WTC11 (cell line): ENCODE measurements at regions not wholly inside any gene's neighbourhood (a gene's known extent, or its start where the extent isn't known, plus 50 kb on each side); places are given as distances from the start of the nearest gene placed in this dataset.

Source experiments
- ESRRA ChIP-seq: sonication (generic); formaldehyde crosslinking; IDR thresholded peaks from 2 replicates; pipeline ENCODE4 v1.8.1; 2022; ENCODE audit warnings: mild to moderate bottlenecking, missing genetic modification reagents, borderline replicate concordance
- NR3C1 ChIP-seq: sonication (generic); formaldehyde crosslinking; conservative IDR thresholded peaks from 2 replicates; pipeline ENCODE4 v1.8.1; 2023; ENCODE audit warnings: low read depth, mild to moderate bottlenecking, missing genetic modification reagents
- RELA ChIP-seq: sonication (generic); formaldehyde crosslinking; IDR thresholded peaks from 2 replicates; pipeline ENCODE4 v1.8.1; 2022; ENCODE audit warnings: missing genetic modification reagents, mild to moderate bottlenecking, borderline replicate concordance
- TF ChIP-seq, protein P1 (sequence below): fragments of 200-600 bp; IDR thresholded peaks from 2 replicates; pipeline ENCODE4 v1.8.0; 2022; ENCODE audit warnings: antibody characterized with exemption
- TF ChIP-seq, protein P2 (sequence below): sonication (generic); formaldehyde crosslinking; conservative IDR thresholded peaks from 2 replicates; pipeline ENCODE4 v1.8.1; 2022; ENCODE audit warnings: mild to moderate bottlenecking, missing genetic modification reagents

GRCh38 chr18:78804206-78805030 is 175.2 kb upstream of the SALL3 start:
- TF ChIP-seq, protein P1, sequence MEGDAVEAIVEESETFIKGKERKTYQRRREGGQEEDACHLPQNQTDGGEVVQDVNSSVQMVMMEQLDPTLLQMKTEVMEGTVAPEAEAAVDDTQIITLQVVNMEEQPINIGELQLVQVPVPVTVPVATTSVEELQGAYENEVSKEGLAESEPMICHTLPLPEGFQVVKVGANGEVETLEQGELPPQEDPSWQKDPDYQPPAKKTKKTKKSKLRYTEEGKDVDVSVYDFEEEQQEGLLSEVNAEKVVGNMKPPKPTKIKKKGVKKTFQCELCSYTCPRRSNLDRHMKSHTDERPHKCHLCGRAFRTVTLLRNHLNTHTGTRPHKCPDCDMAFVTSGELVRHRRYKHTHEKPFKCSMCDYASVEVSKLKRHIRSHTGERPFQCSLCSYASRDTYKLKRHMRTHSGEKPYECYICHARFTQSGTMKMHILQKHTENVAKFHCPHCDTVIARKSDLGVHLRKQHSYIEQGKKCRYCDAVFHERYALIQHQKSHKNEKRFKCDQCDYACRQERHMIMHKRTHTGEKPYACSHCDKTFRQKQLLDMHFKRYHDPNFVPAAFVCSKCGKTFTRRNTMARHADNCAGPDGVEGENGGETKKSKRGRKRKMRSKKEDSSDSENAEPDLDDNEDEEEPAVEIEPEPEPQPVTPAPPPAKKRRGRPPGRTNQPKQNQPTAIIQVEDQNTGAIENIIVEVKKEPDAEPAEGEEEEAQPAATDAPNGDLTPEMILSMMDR, result no peak
- TF ChIP-seq RELA (CRISPR knock-in tag), result no peak
- TF ChIP-seq, protein P2, sequence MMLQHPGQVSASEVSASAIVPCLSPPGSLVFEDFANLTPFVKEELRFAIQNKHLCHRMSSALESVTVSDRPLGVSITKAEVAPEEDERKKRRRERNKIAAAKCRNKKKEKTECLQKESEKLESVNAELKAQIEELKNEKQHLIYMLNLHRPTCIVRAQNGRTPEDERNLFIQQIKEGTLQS (CRISPR knock-in tag), result no peak
- TF ChIP-seq ESRRA (CRISPR knock-in tag), result no peak
- TF ChIP-seq NR3C1, result no peak
